ENCODE measurements at regions not wholly inside any gene's neighbourhood (a gene's known extent, or its start where the extent isn't known, plus 50 kb on each side); places are given as distances from the start of the nearest gene placed in this dataset.
"Not testable (repeated sequence)": the region's sequence is repeated elsewhere in the genome, so short reads cannot be mapped to it uniquely, and the experiment has no call there.

DNA sequence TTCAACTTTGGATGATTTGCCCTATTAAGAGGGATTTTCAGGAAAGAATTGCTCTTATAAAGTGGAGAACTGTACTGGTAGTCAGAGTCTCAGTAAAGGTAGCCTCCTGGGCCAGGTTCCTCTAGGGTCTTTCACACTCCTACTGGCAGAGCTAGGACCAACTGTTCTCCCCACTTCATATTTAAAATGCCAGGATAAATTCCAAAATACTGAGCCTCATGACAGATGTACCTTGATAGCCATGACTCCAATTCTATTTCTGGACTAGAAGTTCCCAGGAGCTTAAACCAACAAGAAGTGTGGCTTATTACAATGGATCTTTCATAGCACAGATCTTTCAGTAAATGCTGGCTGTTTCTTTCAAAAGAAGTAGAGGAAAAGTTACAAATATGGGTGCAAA, 126.5 kb downstream of the C12orf75 start:
- FAIRE-seq: no peak

GRCh38 chr12:105459760-105460330, 129.4 kb downstream of the C12orf75 start:
- FAIRE-seq: no peak

DNA sequence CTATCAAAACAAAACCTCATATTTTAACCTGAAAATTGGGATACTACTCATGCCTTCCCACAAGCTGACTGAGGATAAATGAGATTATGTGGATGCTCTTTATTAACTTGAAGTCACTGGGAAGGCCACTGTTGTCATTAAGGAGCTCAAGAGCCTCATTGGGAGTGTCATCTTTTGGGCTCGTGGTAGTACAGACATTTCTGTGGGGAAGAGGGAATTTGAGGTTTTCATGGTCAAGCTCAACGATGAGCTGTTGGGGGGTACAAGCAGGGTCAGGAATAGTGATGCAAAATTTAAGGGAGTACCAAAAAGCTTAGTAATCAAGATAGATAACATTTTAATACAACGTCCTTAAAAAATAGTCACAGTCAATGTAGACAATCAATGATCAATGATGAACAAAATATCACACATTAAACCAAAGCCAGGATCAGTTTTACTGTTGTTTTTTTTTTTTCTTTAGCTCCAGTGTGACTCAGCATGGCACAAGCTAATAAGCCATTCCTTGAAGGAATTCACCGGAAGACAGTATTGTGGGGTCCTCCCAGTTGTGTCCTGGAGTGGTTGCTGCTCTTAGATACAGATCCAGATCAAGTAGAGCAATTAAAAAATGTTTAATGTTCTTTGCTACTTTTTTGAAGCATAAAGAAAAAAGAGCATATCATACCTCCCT, 130.9 kb downstream of the C12orf75 start:
- no peak for FAIRE-seq

GRCh38 chr12:105461944-105462762, 131.7 kb downstream of the C12orf75 start:
- no peak for FAIRE-seq

GRCh38 chr12:105462831-105463230, 132.3 kb downstream of the C12orf75 start:
- no peak for FAIRE-seq

DNA sequence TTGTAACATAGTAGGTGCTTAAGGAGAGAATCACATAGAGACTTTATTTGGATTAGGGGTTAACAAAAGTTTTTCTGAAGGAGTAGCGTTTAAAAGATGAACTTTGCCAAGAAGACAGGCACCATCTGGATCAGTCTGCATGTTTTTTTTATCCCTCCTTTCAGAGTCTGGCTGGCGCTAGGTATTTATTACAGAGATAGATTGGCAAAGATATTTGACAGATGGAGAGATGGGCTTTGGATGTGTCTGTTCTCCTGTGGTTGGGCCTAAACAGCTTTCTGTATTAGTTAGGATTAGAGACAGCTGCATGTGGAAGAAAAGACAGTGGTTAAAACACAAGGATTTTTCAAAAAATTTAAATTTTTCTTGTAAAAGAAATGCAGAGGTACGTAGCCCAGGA, 133.9 kb downstream of the C12orf75 start:
- FAIRE-seq: no peak

DNA sequence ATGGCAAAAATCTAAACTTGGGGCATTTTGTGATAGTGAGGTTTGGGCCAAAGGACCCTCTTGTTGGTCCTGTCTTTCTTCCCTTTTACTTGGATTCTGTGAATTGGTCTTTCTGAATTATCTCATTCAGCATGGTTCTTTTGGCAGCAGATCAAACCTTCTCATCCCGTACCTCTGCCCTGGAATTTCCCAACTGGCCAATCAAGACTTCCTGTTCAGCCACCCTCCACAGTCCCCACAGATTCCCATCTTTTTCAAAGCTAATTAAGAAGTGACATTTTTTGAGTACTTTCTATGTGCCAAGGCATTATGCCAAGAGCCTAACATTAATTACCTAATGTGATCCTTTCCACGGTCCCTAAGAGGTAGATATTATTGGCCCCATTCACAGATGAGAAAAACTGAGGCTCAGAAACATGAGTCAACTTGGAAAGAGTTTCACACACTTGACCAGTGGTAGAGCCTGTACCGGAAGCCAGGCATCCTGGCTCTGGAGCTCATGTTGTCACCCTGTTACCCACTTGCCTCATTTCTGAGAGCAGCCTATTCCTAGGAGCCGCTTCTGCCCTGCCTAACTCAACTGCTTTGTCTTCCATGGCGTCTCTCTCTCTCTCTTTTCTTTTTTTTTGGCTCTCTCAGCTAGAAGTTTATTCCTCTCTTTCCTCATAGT, 135.9 kb downstream of the C12orf75 start:
- no peak for FAIRE-seq

- no peak for FAIRE-seq
Observed at GRCh38 chr12:105466901-105467598, 136.6 kb downstream of the C12orf75 start.

- FAIRE-seq: no peak
Observed at GRCh38 chr12:105467710-105468366, 137.3 kb downstream of the C12orf75 start.

DNA sequence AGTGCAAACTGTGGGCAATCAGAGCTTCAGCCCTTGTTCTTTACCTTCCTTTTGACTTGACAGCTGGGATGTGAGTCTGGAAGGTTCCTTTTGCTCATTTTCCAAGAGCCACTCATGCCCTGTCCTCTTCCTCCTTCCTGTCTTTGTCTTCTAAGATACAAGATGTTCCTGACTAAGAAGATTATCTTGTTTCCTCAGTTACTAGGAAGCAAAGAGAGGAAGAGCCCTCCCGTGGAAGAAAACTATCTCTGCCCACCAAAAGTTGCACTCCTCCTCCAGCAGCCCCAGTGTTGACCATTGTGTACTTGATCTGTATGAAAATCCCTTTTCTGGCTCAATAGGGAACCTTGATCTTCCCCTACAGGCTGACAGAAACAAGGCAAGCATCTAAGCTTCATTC, 138.0 kb downstream of the C12orf75 start:
- no peak for FAIRE-seq

DNA sequence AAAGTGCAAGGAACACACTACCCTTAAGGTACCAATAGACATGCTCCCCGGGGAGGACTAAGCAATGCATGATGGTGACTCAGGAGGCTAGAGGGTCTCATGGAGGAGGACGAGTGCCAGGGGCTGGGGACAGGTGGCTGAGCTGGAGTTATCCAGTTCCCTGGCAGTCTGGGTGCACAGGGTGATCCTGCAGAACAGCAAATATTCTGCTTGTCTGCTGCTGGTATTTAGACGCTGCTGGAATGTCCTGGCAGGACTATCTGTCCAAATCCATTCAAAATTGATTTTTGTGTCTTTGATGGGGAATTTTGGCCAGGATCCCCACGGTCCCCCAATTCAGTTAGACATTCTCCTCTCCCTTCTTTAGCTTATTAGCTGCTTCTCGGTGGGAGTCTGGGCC, 138.7 kb downstream of the C12orf75 start:
- no peak for FAIRE-seq

DNA sequence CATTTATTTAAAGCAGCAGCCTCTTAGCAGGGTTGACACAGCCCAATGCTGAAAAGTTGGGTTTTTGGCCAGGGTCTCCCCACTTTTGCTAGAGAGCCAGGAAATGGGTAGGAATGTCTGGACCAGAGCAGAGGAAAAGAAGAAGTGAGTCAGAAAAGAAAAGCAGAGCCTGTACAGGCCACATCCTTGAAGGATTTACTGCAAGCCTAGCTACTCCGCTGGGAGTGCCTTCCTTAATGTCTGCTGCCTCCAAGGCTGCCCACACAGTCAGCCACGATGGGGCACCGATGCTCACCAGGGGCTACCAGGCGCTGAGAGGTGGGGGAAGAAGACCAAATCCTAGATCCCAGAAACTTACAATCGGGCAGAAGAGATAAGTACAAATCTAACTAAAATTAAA, 139.2 kb downstream of the C12orf75 start:
- no peak for FAIRE-seq

DNA sequence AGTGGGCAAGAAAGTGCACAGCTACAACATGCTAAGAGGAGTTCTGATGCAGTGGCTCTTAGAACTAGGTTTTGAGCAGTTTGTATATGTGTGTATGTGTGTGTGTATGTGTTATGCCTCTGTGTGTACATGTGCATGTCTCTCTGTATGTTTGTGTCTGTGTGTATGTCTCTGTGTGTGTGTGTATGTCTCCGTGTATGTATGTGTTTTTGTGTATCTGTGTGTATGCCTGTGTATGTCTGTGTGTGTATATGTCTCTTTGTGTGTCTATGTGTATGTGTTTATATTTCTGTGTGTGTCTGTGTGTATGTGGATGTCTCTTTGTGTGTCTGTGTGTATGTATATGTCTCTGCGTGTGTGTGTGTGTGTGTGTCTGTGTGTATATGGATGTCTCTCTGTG, 139.6 kb downstream of the C12orf75 start:
- FAIRE-seq: no peak

GRCh38 chr12:105470601-105471000, 140.1 kb downstream of the C12orf75 start:
- FAIRE-seq: no peak

DNA sequence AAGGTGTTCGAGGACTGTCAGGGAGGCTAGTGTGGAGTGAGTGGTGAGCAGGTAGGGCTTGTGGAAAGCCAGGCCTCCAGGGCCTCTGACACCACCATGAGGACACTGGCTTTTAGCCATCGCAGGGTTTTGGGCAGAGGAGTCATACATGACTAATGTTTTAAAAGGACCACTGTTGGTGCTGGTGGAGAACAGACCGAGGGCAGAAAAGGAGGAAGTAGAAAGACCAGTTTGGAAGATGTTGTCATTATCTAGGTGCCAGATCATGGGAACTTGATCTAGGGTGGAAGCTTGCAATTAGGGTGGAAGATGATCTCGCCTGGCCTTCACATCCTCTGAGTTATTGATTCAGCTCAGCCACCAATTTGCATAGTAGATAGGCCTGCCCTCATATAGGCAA, 144.2 kb downstream of the C12orf75 start:
- no peak for FAIRE-seq

DNA sequence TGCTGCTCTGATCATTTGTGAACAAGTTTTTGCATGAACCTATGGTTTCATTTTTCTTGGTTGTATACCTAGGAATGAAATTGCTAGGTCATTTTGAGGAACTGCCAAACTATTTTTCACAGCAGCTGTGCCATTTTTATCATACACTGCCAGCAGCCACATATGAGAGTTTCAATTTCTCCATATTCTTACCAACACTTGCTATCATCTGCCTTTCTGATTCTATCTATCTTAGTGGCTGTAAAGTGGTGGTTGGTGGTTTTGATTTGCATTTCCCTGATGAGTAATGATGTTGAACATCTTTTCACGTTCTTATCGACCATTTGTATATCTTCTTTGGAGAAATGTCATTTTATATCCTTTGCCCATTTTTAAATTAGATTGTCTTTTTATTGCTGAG, 146.1 kb downstream of the C12orf75 start:
- FAIRE-seq: no peak

DNA sequence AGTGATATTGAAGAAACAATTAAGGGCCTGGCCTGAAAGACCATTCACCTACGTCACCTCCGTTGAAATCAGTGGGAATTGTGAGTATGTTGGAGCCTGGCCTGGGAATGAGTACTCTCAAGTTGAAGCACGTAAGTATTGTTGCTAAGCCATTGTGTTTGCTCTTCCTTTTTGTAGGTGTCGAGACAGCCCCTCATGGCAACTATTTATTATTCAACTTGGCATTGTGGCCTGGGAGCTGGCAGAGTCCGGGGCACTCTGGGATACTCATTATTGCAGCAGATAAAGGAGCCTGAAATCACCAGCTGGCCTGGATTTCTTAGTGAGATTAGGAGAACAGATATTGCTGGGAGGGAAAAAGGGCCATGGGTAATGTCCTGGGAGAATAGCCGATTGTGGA, 147.4 kb downstream of the C12orf75 start:
- no peak for FAIRE-seq

- not testable (repeated sequence) for FAIRE-seq
Observed at GRCh38 chr12:105478788-105479187, 148.3 kb downstream of the C12orf75 start.

DNA sequence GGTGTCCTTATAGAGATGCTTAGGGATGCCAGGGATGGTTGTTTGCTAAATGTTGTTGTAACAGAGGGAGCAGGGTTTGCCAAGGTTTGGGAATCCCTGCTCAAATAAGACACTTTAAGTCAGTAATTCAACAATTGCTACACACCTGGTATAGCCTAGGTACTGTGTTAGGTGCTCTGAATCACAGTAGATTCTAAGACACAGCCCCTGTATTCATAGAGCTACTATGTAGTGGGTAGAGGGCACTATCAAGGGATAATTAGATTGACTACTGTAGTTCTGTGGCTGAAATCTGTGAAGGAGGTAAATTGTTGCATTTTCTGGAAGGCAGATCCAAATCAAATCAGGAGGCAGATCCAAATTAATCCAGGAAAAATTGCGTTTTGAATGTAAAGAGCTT, 149.2 kb downstream of the C12orf75 start:
- no peak for FAIRE-seq

DNA sequence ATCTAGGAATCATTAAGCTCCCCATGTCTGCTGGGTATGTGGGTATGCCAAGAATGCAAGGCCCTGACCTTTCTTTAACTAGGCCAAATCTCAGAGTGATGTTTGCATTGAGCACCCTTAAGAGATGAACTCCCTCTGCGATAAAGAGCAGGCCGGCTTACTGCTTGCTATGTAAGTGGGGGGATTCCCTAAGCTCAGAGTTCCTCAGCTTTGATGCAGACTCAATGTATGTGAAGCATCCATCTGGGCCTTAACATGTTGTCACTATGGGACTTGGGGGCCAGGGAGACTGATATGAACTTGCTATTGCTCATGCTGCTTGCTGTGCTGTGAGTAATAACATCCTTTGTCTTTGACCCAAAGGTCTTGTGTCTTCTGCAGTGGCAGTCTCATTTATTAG, 149.7 kb downstream of the C12orf75 start:
- FAIRE-seq: no peak

GRCh38 chr12:105481392-105482300, 151.2 kb downstream of the C12orf75 start:
- no peak for FAIRE-seq
